GM10248 (cell line): ENCODE measurements at regions not wholly inside any gene's neighbourhood (a gene's known extent, or its start where the extent isn't known, plus 50 kb on each side); places are given as distances from the start of the nearest gene placed in this dataset.

Experiments
- CTCF ChIA-PET: fragments of 300-600 bp; sonication (Branson Sonifier 250); formaldehyde crosslinking; extraction: SDS; loops from one replicate; lab custom pipeline; 2021; ENCODE audit warnings: antibody characterized with exemption; lab: Yijun Ruan, JAX
- POLR2A ChIA-PET: fragments of 350-650 bp; sonication (Branson Sonifier 250); formaldehyde crosslinking; extraction: SDS; loops from one replicate; lab custom pipeline; 2020; ENCODE audit warnings: antibody characterized with exemption; lab: Yijun Ruan, JAX
- DNase-seq: peaks from one replicate; pipeline ENCODE4 v3.0.0; 2012; ENCODE audit errors: extremely low spot score
- CTCF ChIP-seq: IDR thresholded peaks from 2 replicates; pipeline ENCODE4 v1.5.1; 2012; ENCODE audit warnings: mild to moderate bottlenecking, low read depth; ENCODE audit errors: extremely low read depth, missing control alignments, control extremely low read depth

GRCh38 chr2:128753321-128753720, 434.7 kb upstream of the HS6ST1 start:
- no peak for DNase-seq
- POLR2A ChIA-PET: no interaction called here
- CTCF ChIA-PET: interaction anchor here (1.4 kb wide), 1 partner anchor 14 kb away, joined by 3 read pairs; no protein-coding TSS in a partner anchor
- TF ChIP-seq CTCF: no peak

GRCh38 chr2:128753800-128754199, 435.1 kb upstream of the HS6ST1 start:
- ChIA-PET POLR2A (no interaction called here), CTCF (interaction anchor here (1.1 to 1.4 kb wide), 3 partner anchors 14 to 56 kb away, joined by 3 to 5 read pairs (median 3); no protein-coding TSS in a partner anchor)
- no peak for DNase-seq
- TF ChIP-seq CTCF: no peak

GRCh38 chr2:128754246-128754724, 435.6 kb upstream of the HS6ST1 start:
- DNase-seq: peak; percentile 73
- TF ChIP-seq CTCF: no peak
- ChIA-PET CTCF (interaction anchor here (1.0 to 2.6 kb wide), 9 partner anchors 8 to 56 kb away, joined by 3 to 11 read pairs (median 3); no protein-coding TSS in a partner anchor), POLR2A (no interaction called here)

- CTCF ChIA-PET: interaction anchor here (1.1 to 2.6 kb wide), 8 partner anchors 16 to 1577 kb away, joined by 3 to 11 read pairs (median 4); no protein-coding TSS in a partner anchor
- no peak for DNase-seq
- POLR2A ChIA-PET: no interaction called here
- no peak for TF ChIP-seq CTCF
Observed at GRCh38 chr2:128755695-128756364, 437.2 kb upstream of the HS6ST1 start.

- TF ChIP-seq CTCF: no peak
- ChIA-PET CTCF (interaction anchor here (1.1 to 2.6 kb wide), 3 partner anchors 20 to 1577 kb away, joined by 3 to 11 read pairs (median 3); no protein-coding TSS in a partner anchor), POLR2A (no interaction called here)
- no peak for DNase-seq
Observed at GRCh38 chr2:128756365-128756717, 437.7 kb upstream of the HS6ST1 start.

- CTCF ChIA-PET: no interaction called here
- POLR2A ChIA-PET: no interaction called here
- TF ChIP-seq CTCF: no peak
- DNase-seq: no peak
Observed at GRCh38 chr2:128765811-128766210, 447.1 kb upstream of the HS6ST1 start.
